ENCODE measurements at regions not wholly inside any gene's neighbourhood (a gene's known extent, or its start where the extent isn't known, plus 50 kb on each side); places are given as distances from the start of the nearest gene placed in this dataset.

- CTCF ChIA-PET, result no interaction called here
- H3K27ac ChIP-seq (ENCODE audit: insufficient read depth, low read depth, low read length), result no peak overlapping the region
- FAIRE-seq (no peak), DNase-seq (ENCODE audit: low read depth, low spot score) (no peak)
- no peaks in the 10 kb centered on the region for H4K20me1 ChIP-seq (replicated peaks; ENCODE audit: control insufficient read depth, extremely low read depth, insufficient read depth, low read length)
- no peaks in the 10 kb centered on the region for H3K9me3 ChIP-seq (replicated peaks; ENCODE audit: control insufficient read depth, insufficient read depth, low read length)
- H3K27me3 ChIP-seq (ENCODE audit: control insufficient read depth in 2 of 2, insufficient read depth in 2 of 2, low read length in 2 of 2), result peaks cover 9 to 11% of the 10 kb centered on the region in 2 experiments
- no peak overlapping the region for H3K4me2 ChIP-seq (ENCODE audit: insufficient read depth, low read length)
- no peak overlapping the region for H3K9ac ChIP-seq (replicated peaks; ENCODE audit: extremely low read depth, insufficient read depth, low read length)
- H3K9me1 ChIP-seq (replicated peaks; ENCODE audit: control insufficient read depth, extremely low read depth, insufficient read depth, low read length), result no peaks in the 10 kb centered on the region
- no peak overlapping the region for H3K4me3 ChIP-seq (replicated peaks in 1 of 3; ENCODE audit: insufficient read depth in 1 of 3, low read depth in 1 of 3, low read length in 3 of 3)
- H3K4me1 ChIP-seq (ENCODE audit: control insufficient read depth, extremely low read depth, insufficient read depth, low read length), result no peaks in the 10 kb centered on the region
- TF ChIP-seq JUN (IDR thresholded peaks at IDR 0.05; ENCODE audit: borderline replicate concordance, insufficient read depth, insufficient read length, low read depth) (no peak), GATA2 (IDR thresholded peaks at IDR 0.05; ENCODE audit: insufficient read depth, insufficient read length, low read depth, low read length) (no peak), POLR2AphosphoS5 (IDR thresholded peaks at IDR 0.05; ENCODE audit: insufficient read depth, low read depth, low read length) (no peak), POLR2A (IDR thresholded peaks at IDR 0.05; ENCODE audit: low read depth, low read length) (no peak), MAX (IDR thresholded peaks at IDR 0.05; ENCODE audit: insufficient read depth, insufficient read length) (no peak)
- no peak overlapping the region for H2AFZ ChIP-seq (ENCODE audit: low read depth, low read length)
- H3K36me3 ChIP-seq (ENCODE audit: control insufficient read depth in 2 of 2, extremely low read depth in 1 of 2, insufficient read depth in 2 of 2, low read length in 2 of 2), result no peaks in the 10 kb centered on the region
- POLR2A ChIA-PET, result no interaction called here
- no TSS peak for BruUV-seq (replicated peaks)
- dilution Hi-C loops (cut with MboI; ENCODE audit: extremely low pct_ligation_motif_present, low sequenced_read_pairs) (no loop called here), intact Hi-C loops (cut with micrococcal nuclease) (no loop called here)
- H3K79me2 ChIP-seq (ENCODE audit: control insufficient read depth, insufficient read depth, low read length), result no peaks in the 10 kb centered on the region
These were observed 85.2 kb upstream of the NKD1 start for GRCh38 chr16:50462793-50463507.

- Histone ChIP-seq H3K36me3 (ENCODE audit: control insufficient read depth in 2 of 2, extremely low read depth in 1 of 2, insufficient read depth in 2 of 2, low read length in 2 of 2) (no peaks in the 10 kb centered on the region), H3K9me3 (replicated peaks; ENCODE audit: control insufficient read depth, insufficient read depth, low read length) (no peaks in the 10 kb centered on the region), H3K9me1 (replicated peaks; ENCODE audit: control insufficient read depth, extremely low read depth, insufficient read depth, low read length) (no peaks in the 10 kb centered on the region), H3K27ac (ENCODE audit: insufficient read depth, low read depth, low read length) (no peak overlapping the region), H3K27me3 (ENCODE audit: control insufficient read depth in 2 of 2, insufficient read depth in 2 of 2, low read length in 2 of 2) (peaks cover 0 to 3% of the 10 kb centered on the region in 2 experiments), H3K4me3 (replicated peaks in 1 of 3; ENCODE audit: insufficient read depth in 1 of 3, low read depth in 1 of 3, low read length in 3 of 3) (no peak overlapping the region), H3K79me2 (ENCODE audit: control insufficient read depth, insufficient read depth, low read length) (no peaks in the 10 kb centered on the region), H2AFZ (ENCODE audit: low read depth, low read length) (no peak overlapping the region), H4K20me1 (replicated peaks; ENCODE audit: control insufficient read depth, extremely low read depth, insufficient read depth, low read length) (no peaks in the 10 kb centered on the region), H3K4me2 (ENCODE audit: insufficient read depth, low read length) (no peak overlapping the region), H3K4me1 (ENCODE audit: control insufficient read depth, extremely low read depth, insufficient read depth, low read length) (no peaks in the 10 kb centered on the region), H3K9ac (replicated peaks; ENCODE audit: extremely low read depth, insufficient read depth, low read length) (no peak overlapping the region)
- FAIRE-seq (no peak), DNase-seq (ENCODE audit: low read depth, low spot score) (no peak)
- dilution Hi-C loops (cut with MboI; ENCODE audit: extremely low pct_ligation_motif_present, low sequenced_read_pairs), result no loop called here
- intact Hi-C loops (cut with micrococcal nuclease), result no loop called here
- ChIA-PET POLR2A (no interaction called here), CTCF (no interaction called here)
- TF ChIP-seq JUN (IDR thresholded peaks at IDR 0.05; ENCODE audit: borderline replicate concordance, insufficient read depth, insufficient read length, low read depth), result no peak
- no peak for TF ChIP-seq MAX (IDR thresholded peaks at IDR 0.05; ENCODE audit: insufficient read depth, insufficient read length)
- TF ChIP-seq POLR2AphosphoS5 (IDR thresholded peaks at IDR 0.05; ENCODE audit: insufficient read depth, low read depth, low read length), result no peak
- no peak for TF ChIP-seq FOS (IDR thresholded peaks at IDR 0.05; ENCODE audit: borderline replicate concordance, insufficient read depth, low read length)
- TF ChIP-seq GATA2 (IDR thresholded peaks at IDR 0.05; ENCODE audit: insufficient read depth, insufficient read length, low read depth, low read length), result no peak
- TF ChIP-seq CTCF (IDR thresholded peaks at IDR 0.05; ENCODE audit: extremely low read depth in 1 of 2, insufficient read depth in 1 of 2, low read depth in 1 of 2, low read length in 2 of 2), result no peak
- TF ChIP-seq MYC (IDR thresholded peaks at IDR 0.05; ENCODE audit: low read depth, low read length), result no peak
- TF ChIP-seq POLR2A (IDR thresholded peaks at IDR 0.05; ENCODE audit: low read depth, low read length), result no peak
- no TSS peak for BruUV-seq (replicated peaks)
These were observed 86.8 kb upstream of the NKD1 start for GRCh38 chr16:50461400-50461760.
